Lower leg skin (tissue), 3 donors: ENCODE measurements at regions not wholly inside any gene's neighbourhood (a gene's known extent, or its start where the extent isn't known, plus 50 kb on each side); places are given as distances from the start of the nearest gene placed in this dataset.

Source experiments
- POLR2A ChIP-seq, 2 donors: fragments of 450-650 bp; IDR thresholded peaks; one replicate each; pipeline ENCODE4 v1.6.1; 2016 to 2017; ENCODE audit warnings: antibody characterized with exemption in 2 of 2, mild to moderate bottlenecking in 1 of 2, moderate library complexity in 1 of 2
- TF ChIP-seq, protein P1 (sequence below), 3 donors: fragments of 450-650 bp; IDR thresholded peaks; one replicate each; pipeline ENCODE4 v1.5.1; 2016; ENCODE audit warnings: antibody characterized with exemption in 3 of 3, mild to moderate bottlenecking in 3 of 3, moderate library complexity in 2 of 3

DNA sequence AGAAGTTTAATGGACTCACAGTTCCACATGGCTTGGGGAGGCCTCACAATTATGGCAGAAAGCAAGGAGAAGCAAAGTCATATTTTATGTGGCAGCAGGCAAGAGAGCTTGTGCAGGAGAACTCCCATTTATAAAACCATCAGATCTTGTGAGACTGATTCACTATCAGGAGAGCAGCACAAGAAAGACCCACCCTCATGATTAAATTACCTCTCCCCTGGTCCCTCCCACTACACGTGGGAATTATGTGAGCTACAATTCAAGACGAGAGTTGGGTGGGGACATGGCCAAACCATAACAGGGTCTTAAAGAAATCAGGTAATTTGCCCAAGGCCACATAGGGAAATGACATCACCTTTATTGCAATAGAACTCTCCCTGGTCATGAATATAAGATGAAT, 1073.3 kb upstream of the ACVR2A start:
- TF ChIP-seq POLR2A (IDR thresholded peaks at IDR 0.05): no peak
- TF ChIP-seq, protein P1, sequence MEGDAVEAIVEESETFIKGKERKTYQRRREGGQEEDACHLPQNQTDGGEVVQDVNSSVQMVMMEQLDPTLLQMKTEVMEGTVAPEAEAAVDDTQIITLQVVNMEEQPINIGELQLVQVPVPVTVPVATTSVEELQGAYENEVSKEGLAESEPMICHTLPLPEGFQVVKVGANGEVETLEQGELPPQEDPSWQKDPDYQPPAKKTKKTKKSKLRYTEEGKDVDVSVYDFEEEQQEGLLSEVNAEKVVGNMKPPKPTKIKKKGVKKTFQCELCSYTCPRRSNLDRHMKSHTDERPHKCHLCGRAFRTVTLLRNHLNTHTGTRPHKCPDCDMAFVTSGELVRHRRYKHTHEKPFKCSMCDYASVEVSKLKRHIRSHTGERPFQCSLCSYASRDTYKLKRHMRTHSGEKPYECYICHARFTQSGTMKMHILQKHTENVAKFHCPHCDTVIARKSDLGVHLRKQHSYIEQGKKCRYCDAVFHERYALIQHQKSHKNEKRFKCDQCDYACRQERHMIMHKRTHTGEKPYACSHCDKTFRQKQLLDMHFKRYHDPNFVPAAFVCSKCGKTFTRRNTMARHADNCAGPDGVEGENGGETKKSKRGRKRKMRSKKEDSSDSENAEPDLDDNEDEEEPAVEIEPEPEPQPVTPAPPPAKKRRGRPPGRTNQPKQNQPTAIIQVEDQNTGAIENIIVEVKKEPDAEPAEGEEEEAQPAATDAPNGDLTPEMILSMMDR (IDR thresholded peaks at IDR 0.05): no peak
